HEK293 (cell line): ENCODE measurements at regions not wholly inside any gene's neighbourhood (a gene's known extent, or its start where the extent isn't known, plus 50 kb on each side); places are given as distances from the start of the nearest gene placed in this dataset.

ENCODE experiments used
- CTCF ChIA-PET: fragments of 350-600 bp; formaldehyde crosslinking; extraction: SDS; loops from one replicate; lab custom pipeline; 2021; ENCODE audit warnings: antibody characterized with exemption; lab: Yijun Ruan, JAX
- POLR2A ChIA-PET: fragments of 300-600 bp; formaldehyde crosslinking; extraction: SDS; loops from one replicate; lab custom pipeline; 2020; ENCODE audit warnings: antibody characterized with exemption, inconsistent platforms; lab: Yijun Ruan, JAX
- H3K27ac ChIP-seq: fragments of 200-500 bp; sonication (Bioruptor generic); 2 replicates; pipeline ENCODE4 v1.5.1; 2014; ENCODE audit warnings: low read depth, low read length, control low read depth, inconsistent platforms; ENCODE audit errors: extremely low read depth
- H3K36me3 ChIP-seq, 2 experiments: fragments of 200-500 bp in 1 of 2; sonication (Bioruptor generic) in 1 of 2; 1 replicate in 1 of 2; 2 replicates in 1 of 2; pipeline ENCODE4 v1.5.1; 2014 to 2017; ENCODE audit warnings: inconsistent platforms in 2 of 2, low read length in 2 of 2; ENCODE audit not compliant: control insufficient read depth in 2 of 2, insufficient read depth in 1 of 2
- H3K4me1 ChIP-seq: fragments of 200-500 bp; sonication (Bioruptor generic); 2 replicates; pipeline ENCODE4 v1.5.1; 2014; ENCODE audit warnings: mild to moderate bottlenecking, low read length, inconsistent platforms; ENCODE audit not compliant: control insufficient read depth, insufficient read depth
- H3K4me3 ChIP-seq: 2 replicates; pipeline ENCODE4 v1.5.1; 2011; ENCODE audit warnings: low read depth, mild to moderate bottlenecking, control low read depth, low read length, moderate library complexity
- H3K9me3 ChIP-seq: fragments of 200-500 bp; sonication (Bioruptor generic); 2 replicates; pipeline ENCODE4 v1.5.1; 2014; ENCODE audit warnings: low read depth, low read length, inconsistent platforms; ENCODE audit not compliant: control insufficient read depth, insufficient read depth
- FEZF1 ChIP-seq: fragments of 450-650 bp; formaldehyde crosslinking; IDR thresholded peaks from 2 replicates; pipeline ENCODE4 v1.5.1; 2016; ENCODE audit warnings: missing biosample characterization, missing genetic modification characterization
- MEIS1 ChIP-seq: sonication (generic); formaldehyde crosslinking; IDR thresholded peaks from 2 replicates; pipeline ENCODE4 v1.8.1; 2022; ENCODE audit warnings: missing genetic modification reagents, mild to moderate bottlenecking, borderline replicate concordance
- SETDB1 ChIP-seq: IDR thresholded peaks from one replicate; pipeline ENCODE4 v1.6.1; 2017; ENCODE audit warnings: mild to moderate bottlenecking, low read length, moderate library complexity, mixed read lengths; ENCODE audit not compliant: insufficient read length
- ZBTB1 ChIP-seq: fragments of 450-650 bp; formaldehyde crosslinking; IDR thresholded peaks from 2 replicates; pipeline ENCODE4 v1.5.1; 2016; ENCODE audit warnings: missing biosample characterization, missing genetic modification characterization
- ZBTB7A ChIP-seq: fragments of 450-650 bp; formaldehyde crosslinking; IDR thresholded peaks from 2 replicates; pipeline ENCODE4 v1.5.1; 2016; ENCODE audit warnings: low read depth, missing biosample characterization, missing genetic modification characterization
- ZEB2 ChIP-seq: fragments of 450-650 bp; formaldehyde crosslinking; IDR thresholded peaks from 2 replicates; pipeline ENCODE4 v1.5.1; 2016; ENCODE audit warnings: missing biosample characterization, missing genetic modification characterization
- ZFP37 ChIP-seq: fragments of 450-650 bp; formaldehyde crosslinking; IDR thresholded peaks from 2 replicates; pipeline ENCODE4 v1.5.1; 2016; ENCODE audit warnings: missing biosample characterization, missing genetic modification characterization
- ZIC2 ChIP-seq: fragments of 450-650 bp; formaldehyde crosslinking; IDR thresholded peaks from 2 replicates; pipeline ENCODE4 v1.5.1; 2016; ENCODE audit warnings: missing biosample characterization, missing genetic modification characterization
- ZNF23 ChIP-seq: fragments of 450-650 bp; formaldehyde crosslinking; IDR thresholded peaks from 2 replicates; pipeline ENCODE4 v1.5.1; 2016; ENCODE audit warnings: missing biosample characterization, missing genetic modification characterization, borderline replicate concordance
- ZNF585B ChIP-seq: fragments of 450-650 bp; formaldehyde crosslinking; IDR thresholded peaks from 2 replicates; pipeline ENCODE4 v1.5.1; 2016; ENCODE audit warnings: missing biosample characterization, missing genetic modification characterization
- ZNF664 ChIP-seq: fragments of 450-650 bp; formaldehyde crosslinking; IDR thresholded peaks from 2 replicates; pipeline ENCODE4 v1.5.1; 2016; ENCODE audit warnings: missing biosample characterization, missing genetic modification characterization
- ZNF677 ChIP-seq: fragments of 450-650 bp; IDR thresholded peaks from 2 replicates; pipeline ENCODE4 v1.5.0; 2018; ENCODE audit warnings: missing biosample characterization, mild to moderate bottlenecking, missing genetic modification characterization, moderate library complexity
- TF ChIP-seq, protein P1 (sequence below): fragments of 450-650 bp; formaldehyde crosslinking; IDR thresholded peaks from 2 replicates; pipeline ENCODE4 v1.5.1; 2016; ENCODE audit warnings: missing biosample characterization, missing genetic modification characterization
- TF ChIP-seq, protein P2 (sequence below): fragments of 450-650 bp; formaldehyde crosslinking; IDR thresholded peaks from 2 replicates; pipeline ENCODE4 v1.5.1; 2016; ENCODE audit warnings: missing biosample characterization, missing genetic modification characterization
- TF ChIP-seq, protein P3 (sequence below): fragments of 450-650 bp; formaldehyde crosslinking; IDR thresholded peaks from 2 replicates; pipeline ENCODE4 v1.5.1; 2016; ENCODE audit warnings: missing biosample characterization, missing genetic modification characterization
- TF ChIP-seq, protein P4 (sequence below): fragments of 450-650 bp; formaldehyde crosslinking; IDR thresholded peaks from 2 replicates; pipeline ENCODE4 v1.5.1; 2017; ENCODE audit warnings: missing biosample characterization, missing genetic modification characterization
- TF ChIP-seq, protein P5 (sequence below): fragments of 450-650 bp; formaldehyde crosslinking; IDR thresholded peaks from 2 replicates; pipeline ENCODE4 v1.5.1; 2016; ENCODE audit warnings: missing biosample characterization, missing genetic modification characterization

DNA sequence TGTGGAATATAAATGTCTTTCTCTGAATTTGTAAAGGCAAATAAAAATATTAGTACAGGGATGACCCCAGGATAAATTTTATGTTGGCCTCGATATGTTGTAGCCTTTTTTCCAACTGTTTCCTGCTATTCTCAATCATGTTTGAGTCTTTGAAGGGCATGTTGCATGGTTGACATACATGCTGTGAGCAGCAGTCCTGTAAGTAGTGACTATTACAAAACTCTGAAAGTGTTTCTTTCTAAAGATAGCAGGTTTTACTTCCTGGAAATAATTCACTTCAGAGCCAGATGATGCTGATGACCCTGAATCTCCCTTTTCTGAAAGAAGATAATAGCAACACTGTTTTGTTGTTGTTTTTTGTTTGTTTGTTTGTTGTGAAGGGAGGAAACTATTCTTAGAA is 393.0 kb upstream of the GNPDA2 start:
- Histone ChIP-seq H3K36me3 (no peaks in the 10 kb centered on the region), H3K9me3 (no peaks in the 10 kb centered on the region), H3K4me3 (no peak overlapping the region)
- POLR2A ChIA-PET, result no interaction called here
- CTCF ChIA-PET, result no interaction called here
- no peak for TF ChIP-seq ZNF23 (tag by site-specific recombination)
- TF ChIP-seq, protein P1, sequence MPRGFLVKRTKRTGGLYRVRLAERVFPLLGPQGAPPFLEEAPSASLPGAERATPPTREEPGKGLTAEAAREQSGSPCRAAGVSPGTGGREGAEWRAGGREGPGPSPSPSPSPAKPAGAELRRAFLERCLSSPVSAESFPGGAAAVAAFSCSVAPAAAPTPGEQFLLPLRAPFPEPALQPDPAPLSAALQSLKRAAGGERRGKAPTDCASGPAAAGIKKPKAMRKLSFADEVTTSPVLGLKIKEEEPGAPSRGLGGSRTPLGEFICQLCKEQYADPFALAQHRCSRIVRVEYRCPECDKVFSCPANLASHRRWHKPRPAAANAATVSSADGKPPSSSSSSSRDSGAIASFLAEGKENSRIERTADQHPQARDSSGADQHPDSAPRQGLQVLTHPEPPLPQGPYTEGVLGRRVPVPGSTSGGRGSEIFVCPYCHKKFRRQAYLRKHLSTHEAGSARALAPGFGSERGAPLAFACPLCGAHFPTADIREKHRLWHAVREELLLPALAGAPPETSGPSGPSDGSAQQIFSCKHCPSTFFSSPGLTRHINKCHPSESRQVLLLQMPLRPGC (tag by site-specific recombination), result no peak
- TF ChIP-seq, all 188 proteins: peak for 0
- no peaks in the 10 kb centered on the region for H3K4me1 ChIP-seq
- no peak overlapping the region for H3K27ac ChIP-seq

DNA sequence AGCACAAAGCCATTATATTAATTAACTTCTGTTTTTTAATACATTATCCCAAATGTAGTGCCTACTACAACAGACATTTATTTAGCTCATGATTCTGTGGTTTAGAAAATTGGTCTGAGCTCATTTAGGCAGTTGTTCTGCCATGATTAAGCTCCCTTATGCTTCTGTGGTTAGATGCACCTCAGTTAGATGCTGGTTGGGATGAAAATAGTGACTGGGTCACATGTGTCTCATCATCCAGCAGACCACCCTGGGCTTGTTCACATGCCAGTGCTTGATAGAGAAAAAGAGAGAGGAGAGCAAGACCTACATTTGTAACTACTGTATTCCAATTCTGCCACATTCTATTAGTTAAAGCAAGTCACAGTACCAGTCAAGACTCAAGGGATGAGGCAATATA is 376.4 kb upstream of the GNPDA2 start:
- ChIA-PET POLR2A (no interaction called here), CTCF (no interaction called here)
- H3K36me3 ChIP-seq, result no peaks in the 10 kb centered on the region
- no peaks in the 10 kb centered on the region for H3K4me1 ChIP-seq
- no peak overlapping the region for H3K27ac ChIP-seq
- H3K4me3 ChIP-seq, result no peak overlapping the region
- no peaks in the 10 kb centered on the region for H3K9me3 ChIP-seq
- TF ChIP-seq ZFP37 (tag by site-specific recombination), result no peak
- TF ChIP-seq, protein P2, sequence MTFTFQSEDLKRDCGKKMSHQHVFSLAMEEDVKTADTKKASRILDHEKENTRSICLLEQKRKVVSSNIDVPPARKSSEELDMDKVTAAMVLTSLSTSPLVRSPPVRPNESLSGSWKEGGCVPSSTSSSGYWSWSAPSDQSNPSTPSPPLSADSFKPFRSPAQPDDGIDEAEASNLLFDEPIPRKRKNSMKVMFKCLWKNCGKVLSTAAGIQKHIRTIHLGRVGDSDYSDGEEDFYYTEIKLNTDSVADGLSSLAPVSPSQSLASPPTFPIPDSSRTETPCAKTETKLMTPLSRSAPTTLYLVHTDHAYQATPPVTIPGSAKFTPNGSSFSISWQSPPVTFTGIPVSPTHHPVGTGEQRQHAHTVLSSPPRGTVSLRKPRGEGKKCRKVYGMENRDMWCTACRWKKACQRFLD (tag by site-specific recombination), result no peak
- TF ChIP-seq ZBTB1, result no peak
- TF ChIP-seq, protein P3, sequence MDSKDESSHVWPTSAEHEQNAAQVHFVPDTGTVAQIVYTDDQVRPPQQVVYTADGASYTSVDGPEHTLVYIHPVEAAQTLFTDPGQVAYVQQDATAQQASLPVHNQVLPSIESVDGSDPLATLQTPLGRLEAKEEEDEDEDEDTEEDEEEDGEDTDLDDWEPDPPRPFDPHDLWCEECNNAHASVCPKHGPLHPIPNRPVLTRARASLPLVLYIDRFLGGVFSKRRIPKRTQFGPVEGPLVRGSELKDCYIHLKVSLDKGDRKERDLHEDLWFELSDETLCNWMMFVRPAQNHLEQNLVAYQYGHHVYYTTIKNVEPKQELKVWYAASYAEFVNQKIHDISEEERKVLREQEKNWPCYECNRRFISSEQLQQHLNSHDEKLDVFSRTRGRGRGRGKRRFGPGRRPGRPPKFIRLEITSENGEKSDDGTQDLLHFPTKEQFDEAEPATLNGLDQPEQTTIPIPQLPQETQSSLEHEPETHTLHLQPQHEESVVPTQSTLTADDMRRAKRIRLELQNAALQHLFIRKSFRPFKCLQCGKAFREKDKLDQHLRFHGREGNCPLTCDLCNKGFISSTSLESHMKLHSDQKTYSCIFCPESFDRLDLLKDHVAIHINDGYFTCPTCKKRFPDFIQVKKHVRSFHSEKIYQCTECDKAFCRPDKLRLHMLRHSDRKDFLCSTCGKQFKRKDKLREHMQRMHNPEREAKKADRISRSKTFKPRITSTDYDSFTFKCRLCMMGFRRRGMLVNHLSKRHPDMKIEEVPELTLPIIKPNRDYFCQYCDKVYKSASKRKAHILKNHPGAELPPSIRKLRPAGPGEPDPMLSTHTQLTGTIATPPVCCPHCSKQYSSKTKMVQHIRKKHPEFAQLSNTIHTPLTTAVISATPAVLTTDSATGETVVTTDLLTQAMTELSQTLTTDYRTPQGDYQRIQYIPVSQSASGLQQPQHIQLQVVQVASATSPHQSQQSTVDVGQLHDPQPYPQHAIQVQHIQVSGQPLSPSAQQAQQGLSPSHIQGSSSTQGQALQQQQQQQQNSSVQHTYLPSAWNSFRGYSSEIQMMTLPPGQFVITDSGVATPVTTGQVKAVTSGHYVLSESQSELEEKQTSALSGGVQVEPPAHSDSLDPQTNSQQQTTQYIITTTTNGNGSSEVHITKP (tag by site-specific recombination), result no peak
- TF ChIP-seq ZNF585B, result no peak
- no peak for TF ChIP-seq MEIS1 (CRISPR knock-in tag)
- no peak for TF ChIP-seq ZEB2 (tag by site-specific recombination)
- no peak for TF ChIP-seq ZIC2 (tag by site-specific recombination)
- TF ChIP-seq FEZF1 (tag by site-specific recombination), result no peak
- TF ChIP-seq SETDB1, result no peak
- TF ChIP-seq, protein P4, sequence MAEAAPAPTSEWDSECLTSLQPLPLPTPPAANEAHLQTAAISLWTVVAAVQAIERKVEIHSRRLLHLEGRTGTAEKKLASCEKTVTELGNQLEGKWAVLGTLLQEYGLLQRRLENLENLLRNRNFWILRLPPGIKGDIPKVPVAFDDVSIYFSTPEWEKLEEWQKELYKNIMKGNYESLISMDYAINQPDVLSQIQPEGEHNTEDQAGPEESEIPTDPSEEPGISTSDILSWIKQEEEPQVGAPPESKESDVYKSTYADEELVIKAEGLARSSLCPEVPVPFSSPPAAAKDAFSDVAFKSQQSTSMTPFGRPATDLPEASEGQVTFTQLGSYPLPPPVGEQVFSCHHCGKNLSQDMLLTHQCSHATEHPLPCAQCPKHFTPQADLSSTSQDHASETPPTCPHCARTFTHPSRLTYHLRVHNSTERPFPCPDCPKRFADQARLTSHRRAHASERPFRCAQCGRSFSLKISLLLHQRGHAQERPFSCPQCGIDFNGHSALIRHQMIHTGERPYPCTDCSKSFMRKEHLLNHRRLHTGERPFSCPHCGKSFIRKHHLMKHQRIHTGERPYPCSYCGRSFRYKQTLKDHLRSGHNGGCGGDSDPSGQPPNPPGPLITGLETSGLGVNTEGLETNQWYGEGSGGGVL (tag by site-specific recombination), result no peak
- TF ChIP-seq ZBTB7A (tag by site-specific recombination), result no peak
- no peak for TF ChIP-seq ZNF664
- no peak for TF ChIP-seq ZNF677 (tag by site-specific recombination)
- TF ChIP-seq, protein P5, sequence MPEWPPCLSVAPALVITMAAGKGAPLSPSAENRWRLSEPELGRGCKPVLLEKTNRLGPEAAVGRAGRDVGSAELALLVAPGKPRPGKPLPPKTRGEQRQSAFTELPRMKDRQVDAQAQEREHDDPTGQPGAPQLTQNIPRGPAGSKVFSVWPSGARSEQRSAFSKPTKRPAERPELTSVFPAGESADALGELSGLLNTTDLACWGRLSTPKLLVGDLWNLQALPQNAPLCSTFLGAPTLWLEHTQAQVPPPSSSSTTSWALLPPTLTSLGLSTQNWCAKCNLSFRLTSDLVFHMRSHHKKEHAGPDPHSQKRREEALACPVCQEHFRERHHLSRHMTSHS (tag by site-specific recombination), result no peak
